K562 (cell line): ENCODE measurements at regions not wholly inside any gene's neighbourhood (a gene's known extent, or its start where the extent isn't known, plus 50 kb on each side); places are given as distances from the start of the nearest gene placed in this dataset.

Experiments used
- ARID1B ChIP-seq: fragments of 450-650 bp; IDR thresholded peaks from 2 replicates; pipeline ENCODE4 v1.6.1; 2016; ENCODE audit warnings: antibody characterized with exemption, mild to moderate bottlenecking, inconsistent platforms
- DACH1 ChIP-seq: fragments of 450-650 bp; IDR thresholded peaks from 2 replicates; pipeline ENCODE4 v1.6.1; 2018; ENCODE audit not compliant: partially characterized antibody
- DPF2 ChIP-seq: fragments of 450-650 bp; IDR thresholded peaks from 2 replicates; pipeline ENCODE4 v1.6.1; 2016
- FOXP4 ChIP-seq: sonication (generic); formaldehyde crosslinking; IDR thresholded peaks from 2 replicates; pipeline ENCODE4 v1.8.0; 2022; ENCODE audit warnings: mild to moderate bottlenecking, missing genetic modification reagents, borderline replicate concordance
- HIVEP1 ChIP-seq: fragments of 250-450 bp; sonication (Bioruptor Pico); IDR thresholded peaks from 2 replicates; pipeline ENCODE4 v1.4.0; 2020; ENCODE audit warnings: mild to moderate bottlenecking
- MLLT1 ChIP-seq, 2 experiments: fragments of 450-650 bp; IDR thresholded peaks; 2 replicates each; pipeline ENCODE4 v1.6.1; 2016
- PKNOX1 ChIP-seq: fragments of 450-650 bp; IDR thresholded peaks from 2 replicates; pipeline ENCODE4 v1.6.1; 2016
- RBBP5 ChIP-seq: fragments of 200-600 bp; sonication (generic); IDR thresholded peaks from 2 replicates; pipeline ENCODE4 v1.6.1; 2012; ENCODE audit warnings: borderline replicate concordance, mild to moderate bottlenecking, low read length, control low read depth, inconsistent platforms; ENCODE audit not compliant: insufficient read depth, poor library complexity, severe bottlenecking
- RBFOX2 ChIP-seq: fragments of 200-400 bp; formaldehyde crosslinking; IDR thresholded peaks from 2 replicates; pipeline ENCODE4 v1.6.1; 2017; ENCODE audit warnings: low read depth, mild to moderate bottlenecking, low read length, moderate library complexity
- TAF9B ChIP-seq: fragments of 450-650 bp; IDR thresholded peaks from 2 replicates; pipeline ENCODE4 v1.6.1; 2018; ENCODE audit warnings: mild to moderate bottlenecking; ENCODE audit not compliant: partially characterized antibody
- USF1 ChIP-seq: sonication (generic); formaldehyde crosslinking; IDR thresholded peaks from 2 replicates; pipeline ENCODE4 v1.9.0; 2022; ENCODE audit warnings: mild to moderate bottlenecking, missing genetic modification reagents
- VEZF1 ChIP-seq: fragments of 200-800 bp; sonication (Bioruptor generic); IDR thresholded peaks from 2 replicates; pipeline ENCODE4 v1.6.1; 2017; ENCODE audit warnings: missing genetic modification characterization, missing compliant biosample characterization
- ZNF511 ChIP-seq: sonication (generic); formaldehyde crosslinking; IDR thresholded peaks from 2 replicates; pipeline ENCODE4 v1.8.0; 2022; ENCODE audit warnings: mild to moderate bottlenecking, missing genetic modification reagents
- ZNF518B ChIP-seq: fragments of 250-450 bp; sonication (Bioruptor Pico); IDR thresholded peaks from 2 replicates; pipeline ENCODE4 v1.5.0; 2021; ENCODE audit warnings: mild to moderate bottlenecking, moderate library complexity
- ZNF57 ChIP-seq: fragments of 450-650 bp; formaldehyde crosslinking; IDR thresholded peaks from 2 replicates; pipeline ENCODE4 v1.4.0; 2020; ENCODE audit warnings: mild to moderate bottlenecking, moderate library complexity

- no peak for TF ChIP-seq RBBP5
- peak; percentile 88 for TF ChIP-seq PKNOX1
- peak; percentile 24; the same call in 1 of the 2 replicates for TF ChIP-seq VEZF1 (CRISPR knock-in tag)
- TF ChIP-seq MLLT1 (IDR thresholded peaks at IDR 0.05), result peak; percentile 78 to 80; a peak in 3 of 4 replicates
- no peak for TF ChIP-seq HIVEP1 (CRISPR knock-in tag)
- TF ChIP-seq FOXP4 (CRISPR knock-in tag), result no peak
- no peak for TF ChIP-seq ZNF511
- peak; percentile 70 for TF ChIP-seq TAF9B
- TF ChIP-seq RBFOX2, result peak; percentile 12; the same call in 1 of the 2 replicates
- no peak for TF ChIP-seq USF1
- TF ChIP-seq ZNF518B (CRISPR knock-in tag), result no peak
- peak; percentile 9; the same call in 1 of the 2 replicates for TF ChIP-seq DPF2
- no peak for TF ChIP-seq DACH1
- TF ChIP-seq ARID1B, result peak; percentile 28; the same call in 1 of the 2 replicates
- no peak for TF ChIP-seq ZNF57 (CRISPR knock-in tag)
These were observed 668.3 kb downstream of the UQCRFS1 start (continued) for GRCh38 chr19:28544451-28545261.
